Nephron progenitor cell (in vitro differentiated cells): ENCODE measurements at regions not wholly inside any gene's neighbourhood (a gene's known extent, or its start where the extent isn't known, plus 50 kb on each side); places are given as distances from the start of the nearest gene placed in this dataset.
A peak's percentile ranks its signal among the peaks of the same experiment; 100 is the strongest.

Source experiments
- DNase-seq: peaks from one replicate; pipeline ENCODE4 v3.0.0; 2021
- H3K27ac Mint-ChIP-seq: 2 replicates; pipeline ENCODE4 v1.8.0; 2021; ENCODE audit warnings: mild to moderate bottlenecking, moderate library complexity, mixed read lengths
- H3K27me3 Mint-ChIP-seq: 2 replicates; pipeline ENCODE4 v1.8.0; 2021; ENCODE audit warnings: mild to moderate bottlenecking, low read depth, mixed read lengths; ENCODE audit not compliant: poor library complexity
- H3K36me3 Mint-ChIP-seq: 2 replicates; pipeline ENCODE4 v1.8.0; 2021; ENCODE audit warnings: low read depth, mixed read lengths
- H3K4me1 Mint-ChIP-seq: 2 replicates; pipeline ENCODE4 v1.8.0; 2021; ENCODE audit warnings: mixed read lengths
- H3K4me3 Mint-ChIP-seq: 2 replicates; pipeline ENCODE4 v1.8.0; 2021; ENCODE audit warnings: mild to moderate bottlenecking, moderate library complexity, mixed read lengths
- H3K9me3 Mint-ChIP-seq: 2 replicates; pipeline ENCODE4 v1.8.0; 2021; ENCODE audit warnings: mild to moderate bottlenecking, moderate library complexity, mixed read lengths
- TF ChIP-seq, protein P1 (sequence below): fragments of 200-600 bp; sonication (generic); IDR thresholded peaks from 2 replicates; pipeline ENCODE4 v1.5.0; 2021; ENCODE audit warnings: antibody characterized with exemption

DNA sequence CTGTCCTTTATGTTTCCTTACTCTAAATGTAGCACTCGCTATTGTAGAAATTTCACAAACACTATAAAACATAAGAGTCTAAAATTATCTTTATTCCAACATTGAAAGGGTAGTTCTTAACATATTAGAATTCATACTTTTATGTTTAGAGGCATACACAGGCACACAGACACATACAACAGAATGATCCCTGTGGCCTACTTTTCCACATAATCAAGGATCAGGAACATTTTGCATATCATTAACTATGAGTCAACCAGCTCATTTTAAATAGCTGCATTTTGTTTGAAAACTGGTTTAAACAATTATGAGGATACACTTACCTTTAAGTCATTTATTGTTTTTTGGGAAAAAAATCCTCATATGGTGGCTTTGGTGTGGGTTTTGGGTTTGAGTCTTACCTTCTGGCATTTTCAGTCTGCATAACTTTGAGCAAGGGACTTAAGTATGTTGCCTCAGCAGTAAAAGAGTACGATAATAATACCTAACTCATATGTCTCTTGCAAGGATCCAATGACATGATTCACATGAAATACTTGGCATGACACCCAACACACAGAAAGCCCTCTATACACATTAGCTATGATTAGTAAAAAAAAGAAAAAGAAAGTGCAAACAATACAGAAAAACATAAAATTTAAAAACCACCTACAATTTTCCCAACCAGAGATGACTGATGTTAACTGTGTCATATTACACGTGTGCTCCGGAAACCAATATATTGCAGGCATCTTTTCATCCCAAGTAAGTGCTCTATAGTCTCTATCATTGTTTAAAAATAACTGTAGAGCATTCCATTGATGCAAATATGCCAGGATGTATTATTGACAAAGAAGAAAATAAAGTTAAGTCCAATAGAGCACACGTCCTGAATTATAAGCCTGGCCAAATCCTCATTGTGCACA is 213.1 kb upstream of the ADAMTS9 start:
- Mint-ChIP-seq H3K4me1 (peaks cover 15% of the 10 kb centered on the region), H3K36me3 (no peaks in the 10 kb centered on the region), H3K9me3 (no peaks in the 10 kb centered on the region), H3K27me3 (peaks cover 3% of the 10 kb centered on the region), H3K4me3 (no peak overlapping the region), H3K27ac (no peak overlapping the region)
- no peak for DNase-seq
- TF ChIP-seq, protein P1, sequence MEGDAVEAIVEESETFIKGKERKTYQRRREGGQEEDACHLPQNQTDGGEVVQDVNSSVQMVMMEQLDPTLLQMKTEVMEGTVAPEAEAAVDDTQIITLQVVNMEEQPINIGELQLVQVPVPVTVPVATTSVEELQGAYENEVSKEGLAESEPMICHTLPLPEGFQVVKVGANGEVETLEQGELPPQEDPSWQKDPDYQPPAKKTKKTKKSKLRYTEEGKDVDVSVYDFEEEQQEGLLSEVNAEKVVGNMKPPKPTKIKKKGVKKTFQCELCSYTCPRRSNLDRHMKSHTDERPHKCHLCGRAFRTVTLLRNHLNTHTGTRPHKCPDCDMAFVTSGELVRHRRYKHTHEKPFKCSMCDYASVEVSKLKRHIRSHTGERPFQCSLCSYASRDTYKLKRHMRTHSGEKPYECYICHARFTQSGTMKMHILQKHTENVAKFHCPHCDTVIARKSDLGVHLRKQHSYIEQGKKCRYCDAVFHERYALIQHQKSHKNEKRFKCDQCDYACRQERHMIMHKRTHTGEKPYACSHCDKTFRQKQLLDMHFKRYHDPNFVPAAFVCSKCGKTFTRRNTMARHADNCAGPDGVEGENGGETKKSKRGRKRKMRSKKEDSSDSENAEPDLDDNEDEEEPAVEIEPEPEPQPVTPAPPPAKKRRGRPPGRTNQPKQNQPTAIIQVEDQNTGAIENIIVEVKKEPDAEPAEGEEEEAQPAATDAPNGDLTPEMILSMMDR: no peak

DNA sequence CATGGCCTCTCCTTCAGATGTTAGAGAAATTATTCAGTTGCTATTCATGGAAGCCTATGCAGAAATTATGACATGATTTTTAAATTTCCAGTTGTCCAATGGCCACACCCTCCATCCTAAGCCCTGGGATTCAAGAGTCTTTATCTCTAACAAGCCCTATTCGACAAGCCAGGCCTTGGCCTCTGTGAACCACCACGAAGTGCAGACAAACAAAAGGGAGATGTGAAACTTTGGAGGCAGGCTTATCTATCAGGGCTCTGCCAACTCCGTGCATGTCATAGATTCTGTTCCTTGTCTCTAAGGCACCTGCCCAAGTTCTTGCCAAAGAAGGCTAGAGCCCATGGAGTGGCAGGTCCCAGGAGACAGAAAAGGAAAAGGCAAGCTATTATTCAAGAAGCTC is 212.4 kb upstream of the ADAMTS9 start:
- H3K4me1 Mint-ChIP-seq: peaks cover 20% of the 10 kb centered on the region
- no peaks in the 10 kb centered on the region for H3K36me3 Mint-ChIP-seq
- no peak overlapping the region for H3K4me3 Mint-ChIP-seq
- no peak overlapping the region for H3K27ac Mint-ChIP-seq
- TF ChIP-seq, protein P1: no peak
- no peaks in the 10 kb centered on the region for H3K9me3 Mint-ChIP-seq
- DNase-seq: no peak
- H3K27me3 Mint-ChIP-seq: peaks cover 3% of the 10 kb centered on the region

DNA sequence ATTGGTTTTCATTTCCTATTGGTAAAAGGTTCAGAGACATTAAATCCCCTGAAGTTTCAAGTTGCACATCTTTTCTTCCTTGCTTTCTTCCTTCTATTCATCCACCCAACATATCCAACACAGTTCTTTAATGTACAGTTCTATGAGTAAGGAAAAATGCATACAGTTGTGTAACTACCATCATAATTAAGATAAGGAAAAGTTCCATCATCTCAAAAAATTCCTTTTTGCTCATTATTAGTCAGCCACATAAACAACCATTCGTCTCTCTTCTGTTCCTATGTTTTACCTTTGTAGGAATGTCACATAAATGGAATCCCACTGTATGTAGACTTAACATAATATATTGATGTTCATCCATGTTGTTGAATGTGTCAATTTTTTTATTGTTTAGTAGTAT is 211.1 kb upstream of the ADAMTS9 start:
- Mint-ChIP-seq H3K27ac (no peak overlapping the region), H3K9me3 (no peaks in the 10 kb centered on the region), H3K4me3 (no peak overlapping the region), H3K36me3 (no peaks in the 10 kb centered on the region), H3K4me1 (peaks cover 32% of the 10 kb centered on the region), H3K27me3 (peaks cover 3% of the 10 kb centered on the region)
- TF ChIP-seq, protein P1: no peak
- no peak for DNase-seq

DNA sequence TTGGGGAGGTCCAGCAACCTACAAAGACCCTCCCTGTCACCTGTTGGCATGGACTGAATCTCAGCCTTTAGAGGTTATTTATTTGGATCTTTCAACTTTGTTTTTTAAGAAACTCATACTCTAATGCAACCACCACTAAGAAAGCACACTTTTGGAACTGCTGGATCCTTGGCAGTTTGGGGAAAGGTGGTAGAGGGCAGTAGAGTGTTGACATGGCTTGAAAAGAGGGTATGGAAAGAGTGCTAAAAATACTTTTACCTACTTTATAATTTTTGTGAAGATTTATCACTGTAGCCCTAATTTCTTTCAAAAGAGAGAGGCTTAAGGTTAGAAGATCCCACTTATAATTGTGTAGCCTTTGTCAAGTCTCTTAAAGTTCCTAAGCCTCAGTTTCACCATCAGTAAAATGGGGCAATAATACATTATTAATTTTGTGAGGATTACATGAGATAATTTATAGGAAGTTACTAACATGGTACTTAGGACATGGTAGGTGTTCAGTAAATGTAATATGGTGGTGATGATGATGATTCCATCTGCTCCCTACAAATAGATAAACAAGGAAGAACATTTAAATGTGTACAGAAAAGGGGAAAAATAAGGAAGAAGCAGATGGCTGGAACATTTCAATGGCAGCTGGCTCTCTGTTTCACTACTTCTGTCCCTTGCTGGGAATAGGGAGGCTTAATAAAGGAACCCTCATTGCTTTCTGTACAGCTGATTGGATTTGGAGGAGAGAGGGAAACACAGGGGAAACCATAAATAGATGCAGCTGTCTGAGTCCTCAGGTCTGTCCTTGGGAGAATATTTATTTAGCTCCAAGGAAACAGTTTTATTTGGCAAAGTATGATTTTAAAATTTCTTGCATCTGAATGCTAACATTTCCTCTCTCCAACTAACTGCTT is 208.4 kb upstream of the ADAMTS9 start:
- Mint-ChIP-seq H3K27me3 (no peaks in the 10 kb centered on the region), H3K9me3 (no peaks in the 10 kb centered on the region), H3K36me3 (no peaks in the 10 kb centered on the region), H3K4me3 (no peak overlapping the region), H3K4me1 (peaks cover 26% of the 10 kb centered on the region), H3K27ac (no peak overlapping the region)
- DNase-seq: no peak
- TF ChIP-seq, protein P1: no peak

DNA sequence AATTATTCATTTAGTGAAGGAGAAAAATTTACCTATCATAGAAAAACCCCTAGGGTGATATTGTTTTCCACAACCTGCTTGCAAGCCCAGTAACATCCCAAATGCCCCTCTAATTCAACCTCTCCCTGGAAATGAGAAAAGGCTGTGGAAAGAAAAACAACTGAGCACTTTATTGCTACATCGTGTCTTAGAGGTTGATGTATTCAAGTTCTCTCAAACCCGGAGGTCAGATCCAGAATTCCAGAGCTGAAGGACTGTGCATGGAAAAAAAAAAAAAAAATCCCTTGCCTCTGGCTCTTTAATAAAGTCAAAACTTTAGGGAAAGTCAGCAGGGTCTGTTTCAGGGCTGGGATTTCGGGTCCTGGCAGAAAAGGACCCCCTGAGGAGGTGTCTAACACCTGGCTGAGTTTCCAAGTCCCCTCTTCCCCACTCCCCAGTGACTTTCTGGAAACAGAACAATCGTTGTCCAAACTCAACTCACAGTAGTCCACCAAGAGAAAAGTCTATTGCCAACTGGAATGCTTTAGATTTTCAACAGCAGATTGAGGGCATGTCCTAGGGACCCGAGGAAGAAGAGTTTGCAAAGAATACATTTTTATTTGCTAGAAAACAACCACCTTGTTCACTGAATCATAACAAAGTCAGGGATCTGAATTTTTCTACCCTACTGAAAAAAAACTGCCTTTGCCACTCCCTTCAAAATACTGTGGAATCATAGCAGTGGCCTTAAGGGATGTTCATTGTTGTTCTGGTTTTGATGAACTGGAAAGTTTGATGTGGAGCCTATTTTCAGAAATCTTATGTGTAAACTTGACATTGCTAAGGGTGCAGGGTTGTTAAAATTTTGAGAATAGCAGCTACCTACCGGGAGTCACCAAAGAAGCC is 207.5 kb upstream of the ADAMTS9 start:
- TF ChIP-seq, protein P1: no peak
- no peak for DNase-seq
- Mint-ChIP-seq H3K4me1 (peaks cover 32% of the 10 kb centered on the region), H3K27me3 (no peaks in the 10 kb centered on the region), H3K27ac (peak overlapping the region; percentile 39), H3K9me3 (peaks cover 2% of the 10 kb centered on the region), H3K4me3 (no peak overlapping the region), H3K36me3 (no peaks in the 10 kb centered on the region)
